Astrocyte of the hippocampus (primary cell): ENCODE measurements at regions not wholly inside any gene's neighbourhood (a gene's known extent, or its start where the extent isn't known, plus 50 kb on each side); places are given as distances from the start of the nearest gene placed in this dataset.

Source experiments
- DNase-seq: peaks from one replicate; pipeline ENCODE4 v3.0.0; 2011; ENCODE audit warnings: low read depth, low spot score

DNA sequence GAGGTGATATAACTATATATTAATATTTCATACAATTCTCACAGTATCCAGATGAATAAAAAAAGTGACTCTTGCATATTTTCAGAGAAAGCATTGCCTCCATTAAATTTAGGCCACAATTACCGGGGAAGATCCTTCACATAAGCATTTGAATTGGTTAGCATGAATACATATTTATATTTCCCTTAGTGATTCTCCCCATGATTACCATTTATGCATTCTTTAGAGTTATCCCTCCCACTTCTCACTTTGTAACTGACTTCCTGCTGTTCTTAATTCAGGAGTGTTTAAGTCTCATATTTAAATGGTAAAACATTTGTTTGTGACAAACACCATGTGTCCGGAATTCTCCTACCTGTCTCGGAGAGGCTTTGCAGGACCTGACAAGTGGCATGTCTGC, 523.4 kb downstream of the CCDC85A start:
- no peak for DNase-seq

DNA sequence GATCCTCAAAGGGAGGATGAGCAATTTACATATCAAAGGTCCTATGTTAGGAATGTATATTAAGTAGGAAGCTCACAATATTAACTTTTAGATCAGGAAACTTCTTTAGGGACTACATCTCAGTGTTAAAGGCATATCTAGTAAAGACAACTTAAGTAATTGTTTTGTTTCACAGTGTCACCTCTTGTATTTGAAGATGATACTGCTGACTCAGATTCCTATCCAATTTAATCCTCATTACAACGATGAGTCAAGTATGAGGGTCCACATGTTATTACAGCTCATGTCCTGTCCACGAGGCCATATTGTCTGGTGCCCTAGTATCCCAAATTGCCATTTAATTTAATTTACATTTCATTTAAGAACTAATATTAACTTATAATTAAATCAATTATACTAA, 523.9 kb downstream of the CCDC85A start:
- DNase-seq, result no peak

DNA sequence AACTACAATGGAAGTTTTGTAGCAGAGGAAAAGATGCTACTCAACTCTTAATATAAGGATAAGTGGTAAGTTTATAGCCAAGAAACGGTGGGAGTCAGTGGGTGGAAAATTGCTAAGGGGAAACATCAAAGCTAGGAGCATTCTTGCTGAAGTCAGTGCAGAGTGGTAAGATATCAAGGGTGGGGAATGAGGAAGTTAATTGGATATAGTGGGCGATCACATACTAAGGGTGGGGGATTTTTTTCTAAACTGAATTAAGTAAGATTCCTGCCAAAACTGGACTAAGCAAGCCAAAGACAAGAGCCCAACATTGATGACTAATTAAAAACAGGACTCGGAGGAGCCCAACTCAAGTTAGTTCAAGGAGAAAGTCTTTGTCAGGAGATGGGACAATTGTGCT, 525.4 kb downstream of the CCDC85A start:
- DNase-seq, result no peak

DNA sequence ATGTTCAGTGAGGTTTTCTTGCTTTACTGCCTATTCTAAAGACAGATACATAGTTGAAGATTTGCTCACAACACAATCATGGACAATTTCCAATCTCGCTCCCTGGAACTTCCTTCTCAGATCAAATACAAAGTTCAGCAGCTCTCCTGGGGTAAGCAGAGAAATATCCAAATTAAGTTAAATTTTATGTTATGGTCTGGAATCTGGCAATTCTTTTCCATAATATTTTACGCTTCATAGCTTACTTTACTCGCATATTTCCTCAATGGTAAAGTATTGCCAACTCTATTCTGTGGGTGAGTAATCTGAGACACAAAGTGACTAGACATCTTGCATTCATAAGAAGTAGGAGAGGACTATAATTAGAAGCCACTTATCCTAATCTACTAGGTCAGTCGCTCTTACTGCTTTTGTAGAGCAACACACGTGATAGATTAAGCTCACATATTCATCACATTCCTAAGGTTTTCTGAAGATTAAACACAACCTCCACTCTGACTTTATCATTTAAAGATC, 529.4 kb downstream of the CCDC85A start:
- DNase-seq, result peak; percentile 43

DNA sequence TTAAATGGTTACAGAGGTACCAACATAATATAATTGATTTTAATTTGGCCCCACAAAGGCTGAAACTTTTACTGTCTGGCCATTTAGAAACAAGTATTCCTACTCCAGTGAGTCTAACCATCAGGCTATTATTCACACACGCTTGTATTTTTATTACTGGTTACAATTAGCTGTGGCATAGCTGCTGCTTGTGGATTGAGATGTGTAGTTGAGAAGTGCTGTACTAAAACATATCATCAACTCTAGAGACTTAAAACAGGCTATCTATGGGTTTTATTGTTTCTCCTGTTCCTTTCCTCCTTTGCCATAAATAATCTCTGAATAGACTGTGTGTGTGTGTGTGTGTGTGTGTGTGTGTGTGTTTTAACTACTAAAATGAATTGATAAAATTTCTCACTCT, 530.2 kb downstream of the CCDC85A start:
- no peak for DNase-seq

DNA sequence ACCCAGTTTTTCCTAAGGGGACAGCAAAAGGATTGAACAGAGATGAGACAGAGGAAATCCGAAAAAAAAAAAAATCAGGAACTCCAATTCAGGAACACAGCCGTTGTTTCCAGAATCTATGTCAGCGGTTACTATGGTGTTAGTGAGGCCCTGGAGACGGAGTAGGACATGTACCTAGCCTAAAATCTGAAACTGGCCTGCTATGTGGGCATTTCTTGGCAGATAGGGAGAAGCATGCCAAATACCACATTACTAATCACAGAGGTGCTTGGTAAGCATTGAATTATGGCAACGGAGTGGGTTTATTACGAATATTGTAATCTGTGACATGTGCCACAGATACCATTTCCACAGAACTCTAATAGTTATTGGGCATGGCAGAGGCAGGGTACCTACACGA, 530.6 kb downstream of the CCDC85A start:
- peak; percentile 1 for DNase-seq

DNA sequence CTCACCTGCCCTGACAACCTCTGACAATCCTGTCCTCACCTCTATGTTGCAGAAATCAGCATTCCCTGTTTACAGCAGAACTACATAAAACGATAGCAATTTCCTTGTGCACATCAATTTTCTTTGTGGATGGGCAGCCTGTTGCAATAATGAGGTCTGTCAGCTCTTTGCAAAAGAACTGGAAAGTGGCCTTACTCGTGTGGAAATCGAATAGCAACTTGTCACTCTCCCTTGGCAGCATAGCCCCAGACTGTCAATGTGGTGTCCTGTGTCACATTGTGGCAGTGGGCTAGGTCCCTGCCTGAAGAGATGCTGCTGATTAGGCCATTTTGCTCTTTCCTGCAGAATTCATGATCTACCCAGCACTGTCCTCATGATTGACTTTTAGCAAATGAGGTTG, 531.9 kb downstream of the CCDC85A start:
- no peak for DNase-seq

DNA sequence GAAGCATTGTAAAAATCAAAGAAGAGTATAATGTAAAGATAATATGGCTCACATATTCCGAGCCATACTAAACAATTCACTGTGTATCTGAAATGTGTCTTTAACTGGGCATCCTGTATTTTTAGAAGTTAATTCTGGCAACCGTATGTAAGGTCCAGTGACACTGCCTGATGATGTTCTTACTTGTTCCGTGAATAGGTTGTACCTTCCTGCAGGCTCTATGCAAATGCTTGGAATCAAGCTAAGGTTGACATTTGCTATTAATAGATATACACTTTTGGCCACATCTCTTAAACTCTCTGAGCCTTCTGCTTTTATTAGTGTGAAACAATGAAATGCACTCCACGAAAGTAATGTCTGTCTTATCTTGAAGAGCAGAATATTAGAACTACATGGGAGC, 534.6 kb downstream of the CCDC85A start:
- DNase-seq, result no peak

DNA sequence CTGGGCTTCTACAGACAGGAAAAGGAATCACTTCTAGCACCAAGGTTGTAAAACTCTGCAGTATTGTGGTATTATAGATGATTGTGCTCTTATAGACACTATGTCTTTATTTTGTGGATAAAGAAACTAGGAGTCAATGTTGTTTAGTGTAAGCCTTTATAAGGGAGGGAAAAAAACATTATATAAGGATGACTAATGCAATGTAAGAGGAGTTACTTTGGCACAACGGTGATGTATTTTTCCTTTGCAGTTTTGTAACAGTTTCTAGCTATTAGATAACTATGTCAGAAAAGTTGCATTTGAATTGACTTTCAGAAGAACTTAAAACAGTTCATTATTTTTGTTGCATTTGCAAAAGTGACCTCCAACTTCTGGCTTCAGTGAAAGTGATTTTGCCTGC, 545.4 kb downstream of the CCDC85A start:
- no peak for DNase-seq

DNA sequence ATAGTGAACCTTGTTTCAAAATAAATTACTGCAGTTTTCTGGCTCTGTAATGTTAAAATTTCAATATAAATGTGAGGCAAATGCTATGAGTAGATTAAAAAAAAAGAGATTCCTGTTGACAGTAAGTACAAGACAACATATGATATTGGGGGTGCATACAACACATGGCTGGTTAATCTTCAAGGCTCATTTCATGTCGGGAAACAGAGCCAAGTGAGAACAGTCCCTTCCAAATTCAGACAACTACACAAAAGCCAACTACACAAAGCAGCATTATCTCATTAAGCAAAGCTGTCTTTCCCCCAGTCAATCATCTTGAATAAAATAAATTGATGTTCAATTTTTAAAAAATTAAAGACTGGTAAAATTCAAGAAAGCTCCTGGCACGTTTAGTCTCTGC, 549.2 kb downstream of the CCDC85A start:
- no peak for DNase-seq

DNA sequence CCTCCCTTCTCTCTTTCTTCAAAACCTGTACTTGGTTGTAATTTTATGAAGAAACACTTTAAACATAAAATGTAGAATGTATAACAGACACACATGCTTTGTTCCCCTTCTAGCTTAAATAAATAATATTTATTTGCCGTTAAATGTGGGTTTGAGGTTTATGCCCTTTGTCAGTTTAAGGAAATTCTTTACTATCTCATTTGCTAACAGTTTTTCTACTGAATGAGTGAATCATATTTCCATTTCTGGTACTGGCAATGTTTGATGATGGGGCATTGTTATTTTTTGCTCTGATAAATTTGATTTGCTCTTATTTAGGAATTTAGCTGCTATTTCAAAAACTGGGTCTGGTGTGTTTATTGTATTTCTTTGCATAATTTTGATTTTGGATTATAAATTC, 555.6 kb downstream of the CCDC85A start:
- no peak for DNase-seq

DNA sequence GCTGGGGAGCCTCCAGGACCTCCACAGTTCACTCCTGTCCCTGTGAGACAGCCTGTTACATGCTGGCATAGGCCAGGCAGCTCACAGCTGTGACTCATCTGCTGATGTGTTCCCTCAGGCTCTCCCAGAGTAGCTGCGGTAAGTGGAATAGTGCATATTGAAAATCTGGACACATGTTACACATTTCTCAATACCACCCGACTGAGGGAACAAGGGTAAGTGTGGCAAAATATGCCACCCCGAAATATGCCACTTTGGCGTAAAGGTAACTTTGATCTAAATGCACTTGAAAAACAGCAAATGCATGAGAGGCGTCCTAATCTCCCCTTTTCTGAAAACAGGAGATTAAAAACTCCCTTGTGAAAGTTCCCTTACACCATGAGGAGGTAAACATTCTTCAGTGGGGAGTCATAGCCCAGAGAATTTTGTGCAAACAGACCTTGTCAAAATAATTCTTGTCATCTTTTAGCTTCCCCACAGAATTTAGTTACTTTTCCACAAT, 557.9 kb downstream of the CCDC85A start:
- DNase-seq, result peak; percentile 92

DNA sequence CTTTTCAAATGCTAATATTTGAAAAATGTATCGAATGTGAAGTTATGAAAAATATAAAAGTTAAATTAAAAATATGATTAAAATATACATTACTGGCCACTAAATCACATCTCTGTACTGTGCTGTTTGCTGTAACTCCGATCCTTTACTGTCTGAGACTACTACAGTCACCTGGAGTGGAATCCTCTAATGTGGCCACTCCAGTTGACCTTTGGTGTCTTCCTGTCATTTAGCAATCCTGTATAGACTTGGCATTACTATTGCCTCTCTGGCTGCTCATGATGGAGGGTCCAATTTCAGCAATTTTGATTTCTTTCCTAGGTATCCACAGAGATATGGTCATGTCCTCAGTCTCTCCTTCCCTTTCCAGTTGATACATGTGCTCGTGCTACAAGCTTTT, 560.0 kb downstream of the CCDC85A start:
- no peak for DNase-seq

DNA sequence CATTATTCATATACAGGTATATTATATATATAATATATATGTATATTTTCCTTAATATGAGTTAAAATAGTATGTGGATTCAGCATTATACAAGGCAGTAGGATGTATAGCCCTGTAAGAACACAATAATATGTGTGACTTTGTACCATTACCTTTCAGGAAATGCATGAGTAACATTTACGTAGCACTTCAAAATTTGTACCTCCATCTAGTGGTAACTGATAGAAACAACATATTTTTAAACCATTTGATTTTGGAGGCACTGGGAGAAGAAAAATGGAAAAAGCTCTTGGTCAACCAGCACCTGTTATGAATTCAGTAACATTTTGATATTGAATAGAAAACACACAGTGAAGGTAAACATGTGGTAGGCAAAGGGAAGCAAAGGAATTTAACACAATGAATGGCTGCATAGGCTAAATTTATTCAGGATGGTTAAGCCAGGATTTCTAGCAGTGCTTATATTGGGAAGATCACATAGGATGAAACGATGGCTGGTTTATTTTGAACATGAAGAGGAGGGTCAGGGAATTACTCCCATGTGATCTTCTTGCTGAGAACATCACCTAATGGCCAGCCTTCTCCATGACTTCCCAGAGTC, 565.5 kb downstream of the CCDC85A start:
- DNase-seq, result peak; percentile 49

DNA sequence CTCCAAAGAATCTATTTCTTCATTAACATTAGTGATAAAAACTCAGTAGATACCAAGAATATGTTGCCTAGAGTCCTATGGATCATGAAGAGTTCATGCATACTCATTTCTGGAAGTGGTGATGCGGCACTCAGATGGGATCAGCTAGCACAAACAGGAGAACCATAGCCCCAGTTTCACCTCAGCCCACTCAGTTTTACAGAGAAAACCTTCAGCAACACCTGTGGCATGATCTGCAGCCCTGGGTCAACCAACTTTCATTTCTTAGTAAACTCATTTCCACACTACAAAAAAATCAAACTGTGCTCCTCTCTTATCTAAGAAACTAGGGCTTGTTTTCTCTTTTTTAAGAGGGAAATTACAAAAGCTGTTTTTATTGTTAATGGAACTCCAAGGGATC, 569.4 kb downstream of the CCDC85A start:
- DNase-seq, result no peak

DNA sequence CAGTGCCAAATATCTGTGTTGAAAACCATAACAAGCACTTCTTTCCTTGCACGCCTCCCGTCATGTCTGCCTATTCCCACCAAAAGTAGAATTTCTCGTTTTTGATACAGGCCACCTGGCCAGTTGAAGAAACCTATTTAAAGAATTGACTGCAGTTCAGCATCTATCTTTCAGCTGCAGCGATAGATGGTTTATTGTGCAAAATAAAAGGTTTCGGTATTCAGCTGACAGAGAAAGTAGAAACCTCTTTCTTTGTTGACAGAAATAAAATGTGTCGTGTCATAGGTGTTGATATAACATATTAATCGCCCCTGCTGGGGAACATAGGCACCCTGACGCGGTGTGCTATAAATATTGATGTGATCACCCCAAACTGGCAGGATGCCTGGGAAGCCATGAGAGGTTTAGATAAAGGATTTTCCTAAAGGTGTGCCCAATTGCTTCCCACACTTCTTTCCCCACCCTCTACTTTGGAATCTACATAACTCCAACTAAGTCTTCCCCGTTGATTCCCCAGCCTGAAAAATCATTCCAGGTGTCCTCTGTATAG, 570.4 kb downstream of the CCDC85A start:
- DNase-seq, result no peak

DNA sequence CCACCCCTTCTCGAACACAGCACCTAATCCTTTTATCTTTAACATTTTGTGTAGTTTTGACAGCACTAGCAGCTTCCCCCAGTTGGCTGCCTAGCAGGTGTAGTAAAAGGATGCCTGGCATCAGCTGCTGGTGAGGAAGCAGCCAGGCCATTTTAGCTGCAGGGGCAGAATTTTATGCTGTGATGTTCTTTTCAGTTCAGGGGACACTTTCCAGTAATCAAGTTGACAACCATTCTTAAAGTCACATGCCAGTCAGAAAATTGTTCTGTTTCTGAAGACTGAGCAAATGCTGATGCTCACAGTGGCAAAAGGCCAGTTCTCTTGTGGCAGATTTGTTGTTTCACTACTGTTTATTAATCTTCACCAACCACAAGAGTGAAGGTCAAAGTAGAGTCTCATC, 570.8 kb downstream of the CCDC85A start:
- no peak for DNase-seq

DNA sequence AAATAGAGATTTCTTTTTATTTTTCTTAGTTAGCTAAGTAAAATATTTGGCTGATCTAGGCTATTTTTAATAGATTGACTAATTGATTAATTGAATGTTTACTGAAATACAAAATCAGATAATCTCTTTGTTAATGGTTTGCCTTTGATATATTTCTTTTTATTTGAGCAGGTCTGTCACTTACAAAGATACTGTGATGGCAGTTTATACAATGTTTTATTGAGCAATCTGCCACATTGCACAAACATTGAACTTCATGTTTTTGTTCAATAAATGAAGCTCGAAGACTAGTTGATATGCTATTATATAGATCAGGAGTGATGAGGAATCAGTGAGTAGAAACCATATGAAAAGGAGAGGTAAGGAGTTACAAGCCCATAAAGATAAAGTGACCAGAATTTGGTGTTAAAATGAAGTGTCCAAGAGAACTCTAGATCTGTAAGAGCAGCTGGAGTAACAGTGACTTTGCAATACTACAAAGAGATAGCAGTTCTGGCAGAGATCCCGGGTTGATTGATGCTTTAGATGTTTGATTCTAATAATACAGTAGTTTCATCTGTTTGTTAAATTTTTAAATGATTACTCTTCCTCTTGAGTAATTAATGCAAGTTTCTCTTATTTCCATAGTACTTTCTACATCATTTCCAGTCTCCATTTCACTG, 574.2 kb downstream of the CCDC85A start:
- DNase-seq, result no peak

DNA sequence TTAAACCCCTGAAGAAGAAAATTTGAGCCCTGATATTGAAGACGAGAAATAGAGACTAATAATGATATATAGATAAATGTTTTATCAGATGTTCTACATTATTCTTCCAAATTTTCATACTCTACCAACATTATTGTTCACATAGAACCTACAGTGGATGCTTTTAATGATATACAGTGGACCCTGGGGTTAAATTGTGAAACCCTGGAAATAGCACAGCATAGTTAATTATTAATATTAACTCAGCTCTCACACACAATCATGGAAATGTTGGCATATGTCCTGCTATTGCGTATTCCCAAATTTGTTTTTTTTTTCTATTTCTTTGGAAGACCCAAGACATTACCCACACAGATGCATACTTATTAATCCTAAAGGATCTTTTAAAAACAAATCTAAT, 579.9 kb downstream of the CCDC85A start:
- DNase-seq, result no peak

DNA sequence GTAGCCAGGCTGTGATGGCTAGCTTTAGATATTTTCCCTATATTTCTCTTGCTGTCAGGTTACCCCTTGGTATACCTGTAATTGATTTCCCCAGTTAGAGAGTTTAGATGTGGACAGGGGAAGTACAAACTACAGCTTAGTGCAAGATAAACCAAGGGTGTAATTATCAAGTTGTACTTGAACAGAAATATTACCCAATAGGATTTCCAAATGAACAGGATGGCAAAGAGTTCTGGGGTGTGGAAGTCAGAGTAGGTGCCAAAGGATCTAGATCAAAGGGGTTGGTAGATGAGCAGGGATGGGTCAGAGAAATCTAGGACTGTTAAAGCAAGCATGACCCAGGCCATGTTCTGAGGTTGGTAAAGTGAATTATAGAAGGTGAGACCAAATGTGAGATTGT, 585.2 kb downstream of the CCDC85A start:
- no peak for DNase-seq

DNA sequence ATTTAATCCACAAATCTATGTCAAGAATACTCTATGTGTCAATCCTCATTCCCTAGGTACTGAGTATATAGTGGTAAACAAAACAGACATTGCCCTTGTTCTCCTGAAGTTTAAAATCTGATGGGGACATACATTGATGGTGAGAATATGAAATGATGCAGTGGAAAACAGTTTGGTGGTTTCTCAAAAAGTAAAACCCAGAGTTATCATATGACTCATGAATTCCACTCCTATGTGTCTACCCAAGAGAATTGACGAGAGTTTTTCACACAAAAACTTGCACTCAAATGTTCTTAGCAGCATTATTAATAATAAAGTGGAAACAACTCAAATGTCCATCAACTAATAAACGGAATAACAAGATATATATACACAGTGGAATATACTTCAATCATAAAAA, 586.7 kb downstream of the CCDC85A start:
- DNase-seq, result no peak

DNA sequence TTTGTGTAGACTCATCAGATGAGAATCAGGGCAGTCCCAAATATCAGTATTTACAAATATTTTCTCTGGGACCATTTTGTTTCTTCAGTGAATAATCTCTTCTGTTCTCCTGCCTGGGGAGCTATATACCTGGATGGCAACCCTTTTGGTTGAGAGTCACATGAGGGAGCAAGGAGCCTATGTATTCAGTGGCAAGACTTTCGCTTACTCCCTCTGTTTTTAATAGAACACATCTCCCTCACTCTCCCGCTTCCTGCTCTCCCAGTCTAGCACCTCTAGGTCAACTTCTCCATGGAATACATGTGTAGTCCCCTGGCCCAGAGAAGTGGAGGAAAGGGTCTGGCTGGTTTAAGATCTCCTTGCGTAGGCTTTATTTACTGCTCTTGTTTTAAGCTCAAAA, 600.3 kb downstream of the CCDC85A start:
- no peak for DNase-seq

DNA sequence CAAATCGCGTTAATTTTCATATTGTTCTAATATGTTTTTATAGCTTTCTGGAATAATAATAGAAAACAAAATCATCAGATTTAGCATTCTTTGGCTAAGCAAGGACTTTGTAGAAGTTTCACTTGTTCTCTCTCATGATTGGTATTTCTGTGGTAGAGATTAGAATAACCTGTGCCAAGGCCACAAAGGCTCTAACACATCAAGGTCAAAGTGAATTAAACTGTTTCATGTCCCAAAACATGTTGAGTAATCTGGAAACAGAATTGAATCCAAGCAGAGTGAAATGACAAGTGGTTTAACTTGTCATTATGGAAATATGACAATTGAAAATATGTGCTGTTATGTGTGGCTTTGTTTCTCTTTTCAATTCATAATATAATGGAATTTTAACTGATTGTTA, 617.4 kb downstream of the CCDC85A start:
- no peak for DNase-seq
